Natural killer cell (primary cell): ENCODE measurements at regions not wholly inside any gene's neighbourhood (a gene's known extent, or its start where the extent isn't known, plus 50 kb on each side); places are given as distances from the start of the nearest gene placed in this dataset.
A peak's percentile ranks its signal among the peaks of the same experiment; 100 is the strongest.

Source experiments
- ATAC-seq, 3 donors: fragments of 150-1000 bp in 2 of 3; fragments of 200-7000 bp in 1 of 3; cut with Tn5 transposase; 1 replicate in 1 of 3; 2 replicates in 2 of 3; pipeline ENCODE4 v1.10.0; 2021; ENCODE audit warnings: mild to moderate bottlenecking in 2 of 3, moderate library complexity in 2 of 3
- DNase-seq, 2 donors: peaks; one replicate each; pipeline versions ENCODE4 v3.0.0 to v3.0.0-alpha.2; 2013 to 2021; ENCODE audit warnings: mixed read lengths in 1 of 2
- H3K27ac ChIP-seq: one replicate; pipeline ENCODE4 v1.5.1; 2013; ENCODE audit warnings: mild to moderate bottlenecking, low read length
- H3K27me3 ChIP-seq: one replicate; pipeline ENCODE4 v1.6.1; 2013; ENCODE audit warnings: low read length; ENCODE audit not compliant: control insufficient read depth, insufficient read depth
- H3K36me3 ChIP-seq: one replicate; pipeline ENCODE4 v1.6.1; 2013; ENCODE audit warnings: low read length; ENCODE audit not compliant: control insufficient read depth, insufficient read depth
- H3K4me1 ChIP-seq: one replicate; pipeline ENCODE4 v1.6.1; 2013; ENCODE audit warnings: low read length; ENCODE audit not compliant: control insufficient read depth, insufficient read depth
- H3K4me3 ChIP-seq: one replicate; pipeline ENCODE4 v1.5.1; 2013; ENCODE audit warnings: low read length
- H3K9me3 ChIP-seq: one replicate; pipeline ENCODE4 v1.6.1; 2013; ENCODE audit warnings: low read length; ENCODE audit not compliant: control insufficient read depth, insufficient read depth
- H3K27ac Mint-ChIP-seq, 2 donors: one replicate each; pipeline ENCODE4 v1.8.0; 2022; ENCODE audit warnings: mild to moderate bottlenecking in 2 of 2, mixed read lengths in 2 of 2, moderate library complexity in 1 of 2
- H3K27me3 Mint-ChIP-seq, 2 donors: one replicate each; pipeline ENCODE4 v1.8.0; 2022; ENCODE audit warnings: low read depth in 2 of 2, mixed read lengths in 2 of 2
- H3K36me3 Mint-ChIP-seq: one replicate; pipeline ENCODE4 v1.8.0; 2022; ENCODE audit warnings: mixed read lengths
- H3K4me1 Mint-ChIP-seq, 2 donors: one replicate each; pipeline ENCODE4 v1.8.0; 2022; ENCODE audit warnings: mixed read lengths in 2 of 2
- H3K4me3 Mint-ChIP-seq: one replicate; pipeline ENCODE4 v1.8.0; 2022; ENCODE audit warnings: mild to moderate bottlenecking, moderate library complexity, mixed read lengths
- H3K9me3 Mint-ChIP-seq, 2 donors: one replicate each; pipeline ENCODE4 v1.8.0; 2022; ENCODE audit warnings: mixed read lengths in 2 of 2
- CTCF ChIP-seq: fragments of 200-600 bp; IDR thresholded peaks from one replicate; pipeline ENCODE4 v1.8.0; 2022; ENCODE audit warnings: antibody characterized with exemption
- WGBS: methylation state at CpG from one replicate; pipeline ENCODE4 v1.1.7; 2013; ENCODE audit warnings: missing lambda C conversion rate; ENCODE audit not compliant: insufficient coverage; 5-methylcytosine and 5-hydroxymethylcytosine counted together
- intact Hi-C: fragments of 100-400 bp; cut with micrococcal nuclease; formaldehyde crosslinking; loops from one replicate; pipeline ENCODE4 v1.14.2; 2022

- peaks cover 30% of the 10 kb centered on the region for H3K27me3 ChIP-seq
- H3K27me3 Mint-ChIP-seq: peaks cover 59 to 65% of the 10 kb centered on the region in 2 donors
- H3K36me3 ChIP-seq: no peaks in the 10 kb centered on the region
- no peaks in the 10 kb centered on the region for H3K9me3 Mint-ChIP-seq
- no peak overlapping the region for H3K4me3 Mint-ChIP-seq
- H3K36me3 Mint-ChIP-seq: no peaks in the 10 kb centered on the region
- peaks cover 0 to 21% of the 10 kb centered on the region in 2 donors for H3K4me1 Mint-ChIP-seq
- no peaks in the 10 kb centered on the region for H3K9me3 ChIP-seq
- no peak overlapping the region for H3K4me3 ChIP-seq
- no peak for DNase-seq
- no peak overlapping the region for H3K27ac ChIP-seq
- no peak overlapping the region for H3K27ac Mint-ChIP-seq
- ATAC-seq: no peak
- 97% methylated on average over 3 of the region's 3 CpGs for WGBS
- no peak for TF ChIP-seq CTCF
- peaks cover 17% of the 10 kb centered on the region for H3K4me1 ChIP-seq
- intact Hi-C loops: loop anchor here (5.0 kb wide), 1 partner anchor 82 kb away; no protein-coding TSS in a partner anchor
Measured at GRCh38 chr10:101294109-101294508, 59.9 kb upstream of the BTRC start.

DNA sequence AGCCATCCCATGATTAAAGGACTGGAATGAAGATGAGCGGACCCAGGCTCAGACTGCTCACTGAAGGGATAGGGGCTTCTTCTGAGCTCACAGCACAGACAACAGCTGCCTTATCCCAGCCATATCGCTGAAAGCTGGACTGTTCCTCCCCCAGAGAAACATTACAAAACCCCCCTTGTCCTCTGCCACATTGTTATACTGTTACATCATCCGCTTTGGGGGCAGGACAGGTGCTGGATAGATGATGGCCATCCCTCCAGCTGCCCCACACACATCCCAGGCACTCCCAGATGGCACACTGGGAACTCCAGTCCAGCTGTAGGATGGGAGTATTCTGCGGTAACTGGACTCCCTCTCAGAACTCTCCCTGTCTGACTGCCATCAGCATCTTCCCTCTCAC, 58.7 kb upstream of the BTRC start:
- intact Hi-C loops: no loop called here
- no peak for TF ChIP-seq CTCF
- no peak for DNase-seq
- Mint-ChIP-seq H3K36me3 (no peaks in the 10 kb centered on the region), H3K4me1 (peaks cover 0 to 21% of the 10 kb centered on the region in 2 donors), H3K27me3 (peaks cover 53 to 54% of the 10 kb centered on the region in 2 donors), H3K4me3 (no peak overlapping the region), H3K9me3 (no peaks in the 10 kb centered on the region), H3K27ac (no peak overlapping the region)
- Histone ChIP-seq H3K36me3 (no peaks in the 10 kb centered on the region), H3K27ac (no peak overlapping the region), H3K9me3 (no peaks in the 10 kb centered on the region), H3K4me3 (no peak overlapping the region), H3K4me1 (peaks cover 17% of the 10 kb centered on the region), H3K27me3 (peaks cover 25% of the 10 kb centered on the region)
- ATAC-seq: no peak
- whole genome bisulfite sequencing: 80% methylated on average over 4 of the region's 4 CpGs

DNA sequence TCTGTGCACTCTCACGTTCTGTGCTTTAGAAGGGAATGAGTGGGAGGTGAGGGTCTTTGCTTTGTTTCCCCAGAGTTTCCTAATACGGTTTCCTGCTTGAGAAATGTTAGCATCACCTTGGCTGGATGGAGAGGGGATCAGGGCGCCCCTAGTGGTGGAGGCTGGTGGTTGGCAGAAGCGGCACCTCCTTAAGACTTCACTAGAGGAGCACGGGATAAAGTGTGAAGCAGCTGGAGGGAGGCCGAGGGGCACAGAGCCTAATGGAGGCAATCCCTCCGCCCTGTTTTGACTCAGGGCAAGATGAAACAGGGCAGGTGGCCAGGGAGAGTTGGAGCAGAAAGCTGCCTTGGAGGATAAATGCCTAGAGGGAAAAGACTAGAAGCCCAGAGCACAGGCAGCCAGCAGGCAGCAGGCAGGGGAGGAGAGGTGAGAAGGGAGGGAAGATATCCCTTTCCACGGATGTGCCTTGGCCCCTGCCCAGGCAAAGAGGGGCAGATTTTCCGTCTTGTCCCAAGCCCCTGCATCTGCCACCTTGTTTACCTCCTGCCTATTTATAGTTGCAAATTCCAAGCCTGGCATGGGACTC, 56.0 kb upstream of the BTRC start:
- Histone ChIP-seq H3K4me3 (no peak overlapping the region), H3K27me3 (peaks cover 6% of the 10 kb centered on the region), H3K9me3 (no peaks in the 10 kb centered on the region), H3K27ac (no peak overlapping the region), H3K4me1 (no peaks in the 10 kb centered on the region), H3K36me3 (no peaks in the 10 kb centered on the region)
- WGBS: 7% methylated on average over 9 of the region's 9 CpGs
- Mint-ChIP-seq H3K4me3 (no peak overlapping the region), H3K4me1 (peaks cover 0 to 5% of the 10 kb centered on the region in 2 donors), H3K27ac (no peak overlapping the region), H3K36me3 (no peaks in the 10 kb centered on the region), H3K9me3 (no peaks in the 10 kb centered on the region), H3K27me3 (peaks cover 48 to 60% of the 10 kb centered on the region in 2 donors)
- intact Hi-C loops: no loop called here
- DNase-seq (peak; percentile 59 to 83), ATAC-seq (peak; percentile 73 to 90 (median 89))
- TF ChIP-seq CTCF: peak; percentile 84

- H3K4me1 ChIP-seq: no peaks in the 10 kb centered on the region
- H3K4me1 Mint-ChIP-seq: peaks cover 0 to 5% of the 10 kb centered on the region in 2 donors
- H3K27ac Mint-ChIP-seq: no peak overlapping the region
- no peak for DNase-seq
- ATAC-seq: no peak
- H3K4me3 ChIP-seq: no peak overlapping the region
- no peak for TF ChIP-seq CTCF
- no peak overlapping the region for H3K4me3 Mint-ChIP-seq
- 71% methylated on average over 6 of the region's 6 CpGs for WGBS
- H3K27me3 ChIP-seq: peaks cover 3% of the 10 kb centered on the region
- no peak overlapping the region for H3K27ac ChIP-seq
- H3K36me3 Mint-ChIP-seq: no peaks in the 10 kb centered on the region
- H3K27me3 Mint-ChIP-seq: peaks cover 42 to 61% of the 10 kb centered on the region in 2 donors
- no peaks in the 10 kb centered on the region for H3K9me3 Mint-ChIP-seq
- intact Hi-C loops: no loop called here
- H3K36me3 ChIP-seq: no peaks in the 10 kb centered on the region
- no peaks in the 10 kb centered on the region for H3K9me3 ChIP-seq
Measured at GRCh38 chr10:101299211-101299610, 54.8 kb upstream of the BTRC start.
